GM19240 (cell line): ENCODE measurements at regions not wholly inside any gene's neighbourhood (a gene's known extent, or its start where the extent isn't known, plus 50 kb on each side); places are given as distances from the start of the nearest gene placed in this dataset.

Experiments used
- DNase-seq: peaks from one replicate; pipeline ENCODE4 v3.0.0; 2011; ENCODE audit warnings: low spot score; ENCODE audit not compliant: insufficient read length

GRCh38 chr12:77357655-77358054 lies 292.3 kb upstream of the E2F7 start:
- DNase-seq: no peak

DNA sequence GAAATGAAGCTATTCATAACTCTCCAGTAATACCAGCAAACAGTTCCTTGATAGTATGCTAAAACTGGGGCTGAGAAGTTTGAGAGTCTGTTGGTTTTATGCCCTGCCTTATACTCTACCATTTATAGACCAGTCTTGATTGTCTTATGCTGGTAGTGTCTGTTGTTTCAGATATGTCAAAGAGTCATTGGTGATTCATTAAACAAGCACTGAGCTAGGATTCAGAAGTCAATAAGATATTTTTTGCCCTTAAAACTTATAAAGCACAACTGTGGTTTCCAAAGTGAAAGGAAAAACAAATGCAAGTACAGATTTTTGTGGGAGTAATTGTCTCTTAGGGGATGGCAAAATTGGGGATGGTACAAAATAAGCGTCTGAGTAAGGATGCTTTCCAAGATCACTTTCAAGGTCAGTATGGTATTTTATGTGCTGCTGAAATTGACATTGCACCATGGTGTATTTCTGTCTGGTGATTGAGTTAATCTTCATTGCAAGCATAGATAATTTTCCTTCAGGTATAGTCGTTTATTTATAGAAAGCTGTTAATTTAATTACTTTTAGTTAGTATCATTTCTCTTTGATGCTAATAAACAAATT lies 289.5 kb upstream of the E2F7 start:
- DNase-seq: no peak

DNA sequence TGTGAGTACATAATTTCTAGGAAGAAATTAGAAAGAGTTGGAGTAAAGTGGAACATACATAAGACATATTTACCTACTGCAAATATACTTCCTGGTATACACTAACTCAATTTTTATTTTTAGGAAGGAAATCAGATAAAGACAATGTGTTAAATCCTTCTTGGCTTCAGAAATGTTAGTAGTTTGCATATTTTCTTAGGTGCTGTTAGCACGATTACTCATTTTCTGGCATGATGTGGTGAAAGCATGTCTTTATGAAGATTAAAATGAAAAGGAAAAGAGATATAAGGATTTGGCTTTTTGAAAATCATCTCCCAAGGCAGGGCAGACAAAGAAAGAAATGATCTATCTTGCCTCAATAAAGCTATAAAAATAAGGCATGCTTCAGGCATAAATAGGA lies 287.6 kb upstream of the E2F7 start:
- DNase-seq: no peak

- DNase-seq: no peak
Observed at GRCh38 chr12:77351860-77352259, 286.5 kb upstream of the E2F7 start.

GRCh38 chr12:77349689-77350370 lies 284.5 kb upstream of the E2F7 start:
- no peak for DNase-seq

DNA sequence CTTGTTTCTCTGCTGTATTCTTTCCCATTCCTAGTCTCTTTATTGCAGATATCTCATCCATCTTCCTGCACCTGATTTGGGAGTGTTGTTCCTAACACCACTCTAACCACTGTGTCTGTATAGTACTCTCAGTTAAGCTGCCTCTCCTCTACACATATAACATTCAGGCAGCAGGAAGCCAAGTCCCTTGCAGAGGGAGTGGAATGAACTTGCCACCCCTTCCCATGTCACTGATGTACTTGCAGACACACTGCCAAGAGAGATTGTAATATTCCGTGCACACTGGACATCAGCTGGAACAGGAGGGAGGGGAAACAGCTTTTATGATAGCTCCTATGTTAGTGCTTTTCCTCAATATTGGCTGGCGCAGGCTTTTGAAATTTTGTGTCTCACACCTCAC lies 281.6 kb upstream of the E2F7 start:
- DNase-seq: no peak

DNA sequence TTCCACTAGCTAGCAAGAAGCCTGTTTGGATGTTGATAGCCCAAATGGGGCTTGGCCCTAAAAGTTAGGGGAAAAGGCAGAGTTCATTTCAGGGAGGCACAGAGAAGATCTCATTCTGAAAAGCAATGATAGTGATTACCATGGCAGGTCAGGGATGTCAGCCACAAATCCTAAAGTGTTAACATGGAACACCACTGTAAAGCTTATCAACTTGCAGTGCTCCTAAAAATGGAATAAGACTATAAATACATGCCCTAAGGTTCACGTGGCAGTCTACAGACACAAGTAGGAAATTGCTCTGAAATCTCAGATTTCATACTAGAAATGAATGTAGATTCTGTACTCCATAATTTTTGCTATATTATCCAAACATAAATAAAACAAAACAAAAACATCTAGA lies 280.0 kb upstream of the E2F7 start:
- DNase-seq: no peak

GRCh38 chr12:77344651-77345050 lies 279.3 kb upstream of the E2F7 start:
- DNase-seq: no peak

DNA sequence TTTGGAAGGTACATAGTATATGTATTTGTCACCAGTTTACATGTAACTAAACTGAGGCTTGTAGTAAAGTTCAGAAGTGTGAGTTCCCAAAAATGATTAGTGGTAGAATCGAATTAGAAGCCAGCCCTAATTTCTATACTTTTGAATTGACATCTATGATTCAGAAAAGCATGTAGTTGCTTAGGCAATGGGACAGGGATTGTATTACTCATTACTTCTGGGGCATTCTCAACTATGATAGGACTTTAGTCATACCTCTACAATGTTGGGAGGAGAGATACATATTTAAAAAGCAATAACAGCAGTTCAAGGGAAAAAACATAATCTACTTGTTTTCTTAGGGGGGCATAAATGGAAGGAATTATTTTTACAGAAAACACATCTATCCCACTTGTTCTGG lies 277.9 kb upstream of the E2F7 start:
- DNase-seq: no peak

- DNase-seq: no peak
Observed at GRCh38 chr12:77342253-77342652, 276.9 kb upstream of the E2F7 start.

DNA sequence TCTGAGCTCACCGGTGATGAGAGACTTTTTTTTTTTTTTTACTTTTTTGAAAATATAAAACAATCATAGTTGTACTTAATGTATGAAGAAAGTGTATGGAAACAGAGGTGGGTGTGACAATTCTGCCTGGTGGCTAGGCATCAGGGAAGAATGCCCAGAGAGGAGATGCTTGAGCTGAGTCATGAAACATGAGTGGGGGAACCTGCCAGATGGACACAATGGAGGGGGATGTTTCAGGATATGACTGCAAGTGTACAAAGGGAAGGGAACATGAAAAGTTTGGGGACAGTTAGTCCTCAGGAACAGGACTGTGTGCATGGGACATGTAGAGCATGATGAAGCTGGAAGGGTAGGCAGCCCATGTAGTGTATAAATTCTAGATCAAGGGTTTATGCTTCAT lies 274.2 kb upstream of the E2F7 start:
- DNase-seq: no peak

- DNase-seq: no peak
Observed at GRCh38 chr12:77337362-77337761, 272.0 kb upstream of the E2F7 start.

DNA sequence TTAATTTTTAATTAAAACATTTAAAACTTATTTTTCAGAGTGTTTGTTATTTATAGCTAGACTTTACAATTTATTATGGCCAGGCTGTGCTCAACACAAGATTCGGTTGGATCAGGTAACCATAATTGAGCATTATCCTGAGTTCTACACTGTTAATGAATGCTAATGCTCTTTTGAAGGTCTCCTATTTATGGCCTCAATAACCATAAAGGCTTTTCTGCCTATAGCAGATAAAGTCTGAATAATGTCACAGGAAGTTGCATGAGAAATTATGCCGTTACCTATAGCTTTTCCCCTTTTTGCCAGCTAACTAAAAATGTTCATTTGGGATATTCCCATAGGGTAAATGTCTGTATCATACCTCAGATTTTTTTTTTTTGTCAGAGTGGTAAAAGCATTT lies 269.4 kb upstream of the E2F7 start:
- no peak for DNase-seq

- DNase-seq: no peak
Observed at GRCh38 chr12:77328326-77328725, 263.0 kb upstream of the E2F7 start.

GRCh38 chr12:77325511-77326236 lies 260.3 kb upstream of the E2F7 start:
- DNase-seq: no peak

DNA sequence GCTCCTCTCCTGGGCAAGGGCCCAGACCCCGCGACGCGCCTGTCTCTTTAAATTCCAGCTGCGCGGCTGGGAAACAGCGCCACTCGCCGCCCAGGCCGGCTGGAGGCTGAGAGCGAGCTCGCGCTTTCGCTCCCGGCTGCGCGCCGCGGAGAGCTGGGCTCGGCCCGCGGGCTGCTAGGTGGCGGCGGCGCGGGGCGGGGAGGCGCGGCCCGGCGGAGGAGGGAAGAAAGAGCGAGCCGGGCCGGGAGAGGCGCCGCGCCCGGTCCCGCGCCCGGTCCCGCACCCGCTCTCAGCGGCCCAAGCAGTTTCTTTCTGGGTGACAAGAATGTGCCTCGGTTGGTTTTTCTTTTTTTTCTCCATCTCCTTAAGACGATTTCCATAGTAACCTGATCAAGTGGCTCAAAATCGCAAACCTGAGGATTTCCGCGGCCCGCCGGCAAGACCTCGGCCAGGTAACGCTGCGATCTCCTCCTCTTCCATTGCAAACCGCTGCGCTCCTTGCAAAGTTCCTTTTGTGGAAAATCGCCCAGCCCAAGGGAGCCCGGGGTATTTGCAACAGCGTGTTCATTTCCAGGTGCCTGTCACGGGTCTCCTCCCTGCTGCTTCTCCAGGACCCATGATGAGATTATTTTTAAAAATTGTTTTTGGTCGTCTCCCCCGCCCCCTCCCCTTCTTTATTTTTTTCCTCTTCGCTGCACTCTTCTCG lies 259.5 kb upstream of the E2F7 start:
- peak; percentile 54 for DNase-seq

DNA sequence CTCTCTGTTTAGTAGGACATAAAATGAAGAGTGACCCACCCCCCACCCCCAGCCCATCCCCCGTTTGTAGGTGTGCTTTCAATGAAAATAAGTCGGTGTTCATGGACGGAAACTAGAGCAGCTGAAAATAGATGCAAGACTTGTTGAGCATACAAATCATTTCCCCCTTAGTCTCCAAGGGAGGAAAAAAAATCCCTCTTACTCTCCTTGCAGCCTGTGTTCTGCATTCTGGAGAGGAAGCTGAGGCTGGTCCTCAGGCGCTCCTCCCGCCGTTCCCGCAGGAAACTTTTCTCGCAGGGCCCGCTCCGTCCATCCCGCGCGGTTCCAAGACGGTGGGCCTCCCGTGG lies 259.0 kb upstream of the E2F7 start:
- DNase-seq: no peak

- no peak for DNase-seq
Observed at GRCh38 chr12:77323788-77324415, 258.5 kb upstream of the E2F7 start.

- DNase-seq: no peak
Observed at GRCh38 chr12:77319166-77319565, 253.8 kb upstream of the E2F7 start.

- DNase-seq: no peak
Observed at GRCh38 chr12:77315407-77315806, 250.0 kb upstream of the E2F7 start.

DNA sequence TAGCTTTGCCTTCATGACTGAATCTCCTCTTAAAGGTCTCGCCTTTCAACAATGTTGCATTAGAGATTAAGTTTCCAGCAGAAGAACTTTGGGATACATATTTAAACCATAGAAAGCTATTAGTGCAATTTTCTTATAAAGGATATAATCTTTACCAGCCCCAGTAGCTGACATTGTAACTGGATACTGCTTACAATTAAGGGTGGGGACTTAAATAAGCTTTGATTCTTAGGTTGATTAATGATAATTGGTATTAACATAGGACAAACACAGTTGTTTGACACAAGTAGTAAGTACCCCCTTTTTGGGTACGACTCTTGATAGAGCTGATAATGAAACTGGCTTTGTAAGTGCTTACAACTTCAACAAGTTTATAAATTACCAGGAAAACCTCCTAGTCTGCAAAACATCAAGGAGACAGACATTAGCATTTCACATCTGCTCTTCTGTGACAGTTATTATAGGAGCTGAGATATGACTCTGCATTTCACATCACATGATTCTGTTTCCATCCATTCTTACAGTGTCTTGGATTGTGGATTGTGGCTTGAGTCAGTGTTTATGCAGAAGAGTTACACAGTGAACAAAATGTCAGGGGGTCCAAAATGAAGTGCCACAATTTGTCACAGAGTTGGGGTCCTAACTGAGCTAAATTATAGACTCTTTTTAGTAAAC lies 249.1 kb upstream of the E2F7 start:
- no peak for DNase-seq
